OCI-LY7 (cell line): ENCODE measurements at regions not wholly inside any gene's neighbourhood (a gene's known extent, or its start where the extent isn't known, plus 50 kb on each side); places are given as distances from the start of the nearest gene placed in this dataset.

Experiments
- BruUV-seq: library from RNA; stranded (reverse); fragments of 400-500 nt; replicated peaks from 2 replicates; lab custom pipeline; 2021; lab: Mats Ljungman, UMichigan
- CTCF ChIA-PET: fragments of 300-600 bp; sonication (Branson Sonifier 250); formaldehyde crosslinking; loops from one replicate; lab custom pipeline; 2022; ENCODE audit warnings: antibody characterized with exemption; ENCODE audit not compliant: unreplicated experiment; lab: Charles Lee
- POLR2A ChIA-PET: fragments of 300-600 bp; sonication (Branson Sonifier 250); formaldehyde crosslinking; loops from one replicate; lab custom pipeline; 2022; ENCODE audit warnings: antibody characterized with exemption; lab: Charles Lee
- DNase-seq: peaks from one replicate; pipeline ENCODE4 v3.0.0-alpha.2; 2015; ENCODE audit warnings: low spot score
- H2AFZ ChIP-seq: fragments of 200-600 bp; sonication (generic), shearing (Covaris generic); 2 replicates; pipeline ENCODE4 v1.6.1; 2014; ENCODE audit warnings: mild to moderate bottlenecking, antibody characterized with exemption, low read length, moderate library complexity
- H3K27ac ChIP-seq: fragments of 200-600 bp; sonication (generic); 2 replicates; pipeline ENCODE4 v1.5.1; 2014; ENCODE audit warnings: mixed run types, low read depth, mild to moderate bottlenecking, moderate library complexity, low read length, inconsistent platforms; ENCODE audit not compliant: poor library complexity, severe bottlenecking
- H3K36me3 ChIP-seq: fragments of 200-600 bp; sonication (generic); 2 replicates; pipeline ENCODE4 v1.6.1; 2014; ENCODE audit warnings: mild to moderate bottlenecking, antibody characterized with exemption, low read length, moderate library complexity, mixed read lengths; ENCODE audit not compliant: insufficient read depth
- H3K4me1 ChIP-seq: fragments of 200-600 bp; sonication (generic); 2 replicates; pipeline ENCODE4 v1.5.1; 2014; ENCODE audit warnings: mild to moderate bottlenecking, low read length; ENCODE audit not compliant: insufficient read depth, poor library complexity, severe bottlenecking
- H3K4me2 ChIP-seq: fragments of 200-600 bp; sonication (generic); 2 replicates; pipeline ENCODE4 v1.6.1; 2014; ENCODE audit warnings: mild to moderate bottlenecking, low read length
- H3K4me3 ChIP-seq: fragments of 200-600 bp; sonication (generic); 2 replicates; pipeline ENCODE4 v1.5.1; 2014; ENCODE audit warnings: mild to moderate bottlenecking, low read depth, low read length; ENCODE audit not compliant: poor library complexity, severe bottlenecking
- H3K79me2 ChIP-seq: fragments of 200-600 bp; sonication (generic); 2 replicates; pipeline ENCODE4 v1.6.1; 2016; ENCODE audit warnings: low read depth, mild to moderate bottlenecking, low read length, moderate library complexity, mixed read lengths; ENCODE audit not compliant: insufficient read depth
- H3K9me2 ChIP-seq: fragments of 200-600 bp; sonication (generic); 2 replicates; pipeline ENCODE4 v1.6.1; 2016; ENCODE audit warnings: mild to moderate bottlenecking, low read length, mixed read lengths; ENCODE audit not compliant: insufficient read depth
- H3K9me3 ChIP-seq: fragments of 200-600 bp; sonication (generic); 2 replicates; pipeline ENCODE4 v1.6.1; 2014; ENCODE audit warnings: mild to moderate bottlenecking, mixed run types, low read length, mixed read lengths
- H4K20me1 ChIP-seq: fragments of 200-600 bp; sonication (generic); 2 replicates; pipeline ENCODE4 v1.6.1; 2014; ENCODE audit warnings: mild to moderate bottlenecking, antibody characterized with exemption, low read length, moderate library complexity, mixed read lengths; ENCODE audit not compliant: insufficient read depth
- EZH2phosphoT487 ChIP-seq: fragments of 200-600 bp; sonication (generic); IDR thresholded peaks from 2 replicates; pipeline ENCODE4 v1.6.1; 2018; ENCODE audit warnings: low read depth, borderline replicate concordance, mild to moderate bottlenecking, mixed run types, antibody characterized with exemption, low read length, moderate library complexity, mixed read lengths
- intact Hi-C: fragments of 100-400 bp; cut with micrococcal nuclease; formaldehyde crosslinking; loops from one replicate; pipeline ENCODE4 v1.10.0; 2022; ENCODE audit not compliant: unreplicated experiment
- TF ChIP-seq, protein P1 (sequence below): fragments of 200-600 bp; sonication (generic); conservative IDR thresholded peaks from 2 replicates; pipeline ENCODE4 v1.5.1; 2014; ENCODE audit warnings: mild to moderate bottlenecking, antibody characterized with exemption, low read length, moderate library complexity, mixed read lengths

DNA sequence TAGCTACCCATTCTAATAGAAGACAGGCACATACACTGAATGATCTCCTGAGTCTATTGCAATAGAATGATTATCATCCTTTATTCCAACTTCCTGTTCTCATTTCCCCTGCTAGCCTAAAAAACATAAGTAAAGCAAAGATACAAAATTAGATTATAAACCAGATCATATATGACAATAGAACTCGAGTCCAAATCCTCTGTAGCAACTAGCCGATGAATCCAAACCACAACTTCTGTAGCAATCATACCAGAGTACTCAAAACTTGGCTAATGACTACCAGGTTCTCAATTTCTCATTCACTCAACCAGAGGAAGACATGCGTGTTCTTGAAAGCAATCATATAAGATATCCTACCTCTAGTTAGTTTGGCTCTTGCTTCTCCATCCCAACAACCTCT lies 622.1 kb downstream of the PSAT1 start:
- BruUV-seq: no TSS peak
- no peak for DNase-seq
- ChIA-PET CTCF (no interaction called here), POLR2A (interaction anchor here (0.6 kb wide), 2 partner anchors 227 to 1135 kb away, joined by 3 to 8 read pairs; no protein-coding TSS in a partner anchor)
- no peak overlapping the region for H3K4me2 ChIP-seq
- TF ChIP-seq, protein P1, sequence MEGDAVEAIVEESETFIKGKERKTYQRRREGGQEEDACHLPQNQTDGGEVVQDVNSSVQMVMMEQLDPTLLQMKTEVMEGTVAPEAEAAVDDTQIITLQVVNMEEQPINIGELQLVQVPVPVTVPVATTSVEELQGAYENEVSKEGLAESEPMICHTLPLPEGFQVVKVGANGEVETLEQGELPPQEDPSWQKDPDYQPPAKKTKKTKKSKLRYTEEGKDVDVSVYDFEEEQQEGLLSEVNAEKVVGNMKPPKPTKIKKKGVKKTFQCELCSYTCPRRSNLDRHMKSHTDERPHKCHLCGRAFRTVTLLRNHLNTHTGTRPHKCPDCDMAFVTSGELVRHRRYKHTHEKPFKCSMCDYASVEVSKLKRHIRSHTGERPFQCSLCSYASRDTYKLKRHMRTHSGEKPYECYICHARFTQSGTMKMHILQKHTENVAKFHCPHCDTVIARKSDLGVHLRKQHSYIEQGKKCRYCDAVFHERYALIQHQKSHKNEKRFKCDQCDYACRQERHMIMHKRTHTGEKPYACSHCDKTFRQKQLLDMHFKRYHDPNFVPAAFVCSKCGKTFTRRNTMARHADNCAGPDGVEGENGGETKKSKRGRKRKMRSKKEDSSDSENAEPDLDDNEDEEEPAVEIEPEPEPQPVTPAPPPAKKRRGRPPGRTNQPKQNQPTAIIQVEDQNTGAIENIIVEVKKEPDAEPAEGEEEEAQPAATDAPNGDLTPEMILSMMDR: no peak
- no peaks in the 10 kb centered on the region for H3K4me1 ChIP-seq
- no peaks in the 10 kb centered on the region for H3K9me2 ChIP-seq
- H2AFZ ChIP-seq: no peak overlapping the region
- H3K4me3 ChIP-seq: no peak overlapping the region
- H3K79me2 ChIP-seq: no peaks in the 10 kb centered on the region
- H3K9me3 ChIP-seq: no peaks in the 10 kb centered on the region
- no peak overlapping the region for H3K27ac ChIP-seq
- intact Hi-C loops: no loop called here
- H3K36me3 ChIP-seq: no peaks in the 10 kb centered on the region
- no peaks in the 10 kb centered on the region for H4K20me1 ChIP-seq

DNA sequence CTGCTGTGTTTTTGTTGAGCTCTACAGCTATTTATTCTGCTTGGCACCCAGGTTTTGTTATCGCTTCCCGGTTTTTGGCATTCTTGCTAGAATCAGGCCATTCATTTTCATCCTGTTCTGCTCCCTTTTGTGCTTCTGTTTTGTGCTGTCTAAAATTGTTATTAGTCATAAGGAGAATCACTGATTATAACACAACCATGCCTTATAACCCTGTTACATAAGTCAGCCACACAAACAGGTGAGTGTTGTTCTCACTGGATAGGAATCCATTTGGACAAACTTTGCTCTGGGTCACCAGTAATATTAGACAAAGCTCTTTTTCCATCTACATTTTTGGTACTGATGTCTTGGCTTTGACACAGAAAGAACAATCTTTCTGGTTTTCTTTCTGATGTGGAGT lies 622.8 kb downstream of the PSAT1 start:
- no peaks in the 10 kb centered on the region for H3K4me1 ChIP-seq
- H4K20me1 ChIP-seq: no peaks in the 10 kb centered on the region
- POLR2A ChIA-PET: interaction anchor here (0.6 kb wide), 2 partner anchors 228 to 641 kb away, joined by 3 to 8 read pairs; no protein-coding TSS in a partner anchor
- BruUV-seq: no TSS peak
- no peak overlapping the region for H3K4me2 ChIP-seq
- no peaks in the 10 kb centered on the region for H3K79me2 ChIP-seq
- H3K4me3 ChIP-seq: no peak overlapping the region
- no peaks in the 10 kb centered on the region for H3K36me3 ChIP-seq
- H3K27ac ChIP-seq: no peak overlapping the region
- H3K9me2 ChIP-seq: no peaks in the 10 kb centered on the region
- intact Hi-C loops: no loop called here
- no peak for TF ChIP-seq EZH2phosphoT487
- TF ChIP-seq, protein P1: no peak
- no peak overlapping the region for H2AFZ ChIP-seq
- CTCF ChIA-PET: no interaction called here
- no peaks in the 10 kb centered on the region for H3K9me3 ChIP-seq
- no peak for DNase-seq

DNA sequence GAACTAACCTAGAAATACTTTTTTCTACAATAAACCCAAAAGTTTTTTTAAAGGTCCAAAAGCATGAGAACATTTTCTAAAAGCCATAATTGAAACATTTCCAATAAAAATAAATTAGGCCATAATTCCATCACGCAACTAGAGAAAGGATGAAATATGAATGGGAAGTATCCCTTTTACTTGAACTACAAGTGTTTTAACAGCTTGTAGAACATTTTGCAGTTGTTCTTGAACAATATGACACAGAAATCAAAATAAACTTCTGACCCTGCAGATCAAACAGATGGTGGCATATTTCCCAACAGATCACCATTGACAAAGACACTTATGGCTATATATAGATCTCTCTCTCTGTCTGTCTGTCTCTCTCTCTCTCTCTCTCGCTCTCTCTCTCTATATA lies 624.4 kb downstream of the PSAT1 start:
- DNase-seq: no peak
- POLR2A ChIA-PET: no interaction called here

More for the DNA sequence above, 624.4 kb downstream of the PSAT1 start:
- TF ChIP-seq EZH2phosphoT487: no peak
- TF ChIP-seq, protein P1: no peak
- Histone ChIP-seq H3K27ac (no peak overlapping the region), H2AFZ (no peak overlapping the region), H3K4me1 (no peaks in the 10 kb centered on the region), H3K9me3 (no peaks in the 10 kb centered on the region), H3K9me2 (no peaks in the 10 kb centered on the region), H3K36me3 (no peaks in the 10 kb centered on the region), H3K4me3 (no peak overlapping the region), H3K4me2 (no peak overlapping the region), H4K20me1 (no peaks in the 10 kb centered on the region), H3K79me2 (no peaks in the 10 kb centered on the region)
- BruUV-seq: no TSS peak
- CTCF ChIA-PET: no interaction called here
- intact Hi-C loops: no loop called here
